SHP77 (cell line): ENCODE measurements at regions not wholly inside any gene's neighbourhood (a gene's known extent, or its start where the extent isn't known, plus 50 kb on each side); places are given as distances from the start of the nearest gene placed in this dataset.
A peak's percentile ranks its signal among the peaks of the same experiment; 100 is the strongest.

Experiments
- DNase-seq, 2 experiments: peaks; one replicate each; lab custom pipeline; 2025; lab: John Stamatoyannopoulos, UW

DNA sequence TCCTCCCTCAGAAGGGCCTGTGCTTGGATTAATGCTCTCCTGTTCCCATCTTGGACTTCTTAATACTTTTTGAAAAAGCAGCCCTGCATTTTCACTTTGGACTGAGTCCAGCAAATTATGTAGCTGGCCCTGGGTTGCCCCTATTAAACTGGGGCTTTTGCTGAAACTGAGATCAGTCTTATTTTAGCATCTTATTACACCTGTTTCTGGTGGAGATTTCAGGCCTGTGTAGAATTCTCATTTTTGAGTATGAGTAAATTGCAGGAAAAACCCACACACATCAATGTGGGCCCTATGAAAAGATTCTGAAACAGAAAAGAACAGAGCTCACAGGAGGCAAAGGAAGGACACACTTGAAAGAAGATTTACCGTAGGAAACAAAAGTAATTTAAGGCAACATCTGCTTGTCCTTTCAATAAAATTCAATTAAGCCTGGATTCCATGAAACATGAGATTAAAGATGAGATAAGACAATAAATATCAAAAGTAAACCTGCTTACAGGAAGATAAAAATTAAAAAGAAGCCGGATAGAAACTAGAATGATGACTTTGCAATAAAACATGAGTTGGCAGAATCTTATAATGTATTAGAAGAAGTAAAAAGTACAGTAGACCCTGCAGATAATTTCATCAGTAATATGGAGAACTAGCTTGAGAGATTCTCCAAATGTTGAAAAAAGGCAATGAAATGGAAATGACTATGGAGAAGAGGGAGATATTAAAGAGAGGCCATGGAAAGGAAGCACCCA, 90.7 kb upstream of the GCFC2 start:
- no peak for DNase-seq

DNA sequence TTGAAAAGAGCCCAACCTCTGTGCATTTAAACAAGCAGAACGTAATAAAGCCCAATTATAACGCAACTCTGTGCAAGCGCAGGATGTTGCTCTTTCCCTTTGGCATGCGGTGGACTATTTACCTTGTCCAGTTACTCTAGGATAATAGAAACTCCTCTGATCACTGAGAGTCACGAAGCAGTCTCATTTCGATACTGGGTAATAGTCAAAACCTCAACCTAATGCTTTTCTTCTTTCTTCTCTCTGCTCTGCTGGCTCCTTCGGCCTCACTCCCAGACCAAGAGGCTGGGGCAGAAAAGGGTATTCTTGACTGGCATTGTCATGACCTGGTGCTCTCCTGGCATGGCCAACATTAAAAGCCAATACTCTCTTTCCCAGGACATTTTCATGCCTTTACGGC, 89.7 kb upstream of the GCFC2 start:
- no peak for DNase-seq

DNA sequence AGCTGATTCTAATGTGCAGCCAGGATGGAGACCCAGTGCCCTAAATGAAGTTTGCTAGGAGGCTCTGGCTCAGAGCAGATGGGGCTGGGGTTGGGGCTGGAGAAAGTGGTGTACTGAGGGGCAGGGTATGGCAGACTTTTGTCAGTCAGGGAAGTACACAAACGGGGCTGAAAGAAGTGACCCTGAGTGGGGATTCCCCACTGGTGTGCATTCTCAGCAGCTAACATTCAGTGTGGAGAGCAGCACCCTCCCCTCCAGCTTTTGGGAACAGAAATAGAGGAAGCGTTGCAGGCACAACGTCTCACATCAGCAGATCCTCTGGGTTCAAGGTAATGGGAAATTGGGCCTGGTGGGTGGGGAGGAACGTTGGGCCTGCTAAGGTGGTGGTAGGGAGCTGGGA, 89.1 kb upstream of the GCFC2 start:
- DNase-seq, result no peak

DNA sequence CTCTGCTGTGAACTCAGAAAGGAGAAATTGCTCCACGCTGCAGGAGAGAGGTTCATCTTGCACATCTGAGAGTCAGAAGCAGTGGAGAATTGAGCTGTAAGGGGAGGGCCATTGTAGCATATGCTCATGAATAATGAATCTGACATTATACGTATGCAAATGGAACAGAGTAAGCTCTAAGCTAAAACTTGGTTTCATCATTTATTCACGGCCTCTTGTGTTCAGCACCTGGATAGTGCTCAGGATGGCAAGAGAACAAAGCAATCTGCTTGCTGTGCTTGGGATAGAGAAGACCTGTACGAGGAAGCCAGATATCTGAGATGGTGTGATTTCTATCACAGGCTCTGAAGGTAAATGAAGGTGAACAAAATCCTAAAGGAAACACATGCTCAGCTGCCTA, 87.9 kb upstream of the GCFC2 start:
- DNase-seq, result no peak

DNA sequence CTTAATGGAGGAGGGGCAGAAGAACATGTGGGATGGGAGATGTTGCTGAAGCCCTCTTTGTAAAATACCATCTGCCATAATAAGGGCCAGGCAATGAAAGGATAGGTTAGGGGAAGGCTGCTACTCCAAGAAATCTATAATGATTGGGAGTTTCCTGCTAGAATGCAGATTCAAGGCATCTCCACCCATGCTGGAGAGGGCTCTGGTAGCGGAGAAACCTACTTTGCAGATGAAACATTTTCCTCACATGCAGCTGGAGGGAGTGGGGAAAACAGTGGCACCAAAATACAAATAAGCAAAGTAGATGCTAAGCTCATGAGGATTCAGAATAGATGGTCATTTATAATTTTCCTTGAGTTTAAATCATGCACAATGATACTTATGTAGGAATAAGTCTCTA, 82.3 kb upstream of the GCFC2 start:
- DNase-seq, result no peak

DNA sequence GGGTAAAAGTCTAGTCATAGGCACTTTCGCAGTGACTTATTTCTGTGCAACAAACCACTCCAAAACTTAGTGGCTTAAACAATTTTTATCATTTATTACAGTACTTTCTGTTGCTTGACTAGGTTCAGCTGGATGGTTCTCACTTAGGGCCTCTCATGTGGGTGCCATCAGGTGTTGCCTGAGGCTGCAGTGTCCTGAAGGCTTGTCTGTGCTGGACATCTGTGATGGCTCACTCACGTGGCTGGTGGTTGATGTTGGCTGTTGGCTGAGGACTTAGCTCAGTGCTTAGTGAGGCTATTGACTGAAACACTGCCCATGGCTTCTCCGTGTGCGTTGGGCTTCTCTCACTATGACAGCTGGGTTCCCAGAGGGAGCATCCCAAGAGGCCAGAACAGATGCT, 81.4 kb upstream of the GCFC2 start:
- no peak for DNase-seq

DNA sequence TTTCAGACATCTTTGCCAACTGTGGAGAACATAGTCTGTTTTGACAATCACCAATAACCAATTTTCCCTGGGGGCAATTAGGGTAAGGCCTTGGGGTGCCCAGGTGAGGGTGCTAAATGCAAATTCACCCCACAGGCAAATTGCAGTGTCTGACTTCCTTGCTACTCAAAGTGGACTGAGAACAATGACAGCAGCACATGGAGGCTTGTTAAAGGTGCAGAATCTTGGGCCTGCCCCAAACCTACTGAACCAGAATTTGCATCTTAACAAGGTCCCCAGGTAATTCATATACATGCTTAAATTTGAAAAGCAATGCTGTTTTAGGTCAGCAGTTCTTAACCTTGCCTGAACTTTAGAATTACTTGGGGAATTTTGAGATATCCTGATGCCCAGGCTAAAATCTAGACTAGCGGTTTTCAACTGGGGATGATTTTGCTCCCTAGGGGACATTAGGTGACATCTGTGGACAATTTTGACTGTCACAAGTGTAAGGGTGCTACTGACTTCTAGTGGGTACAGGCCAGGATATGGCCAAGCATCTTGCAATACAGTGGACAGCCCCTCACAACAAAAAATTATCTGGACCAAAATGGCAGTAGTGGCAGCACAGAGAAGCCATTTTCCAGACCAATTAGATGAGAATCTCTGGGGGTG, 80.2 kb upstream of the GCFC2 start:
- DNase-seq, result no peak

DNA sequence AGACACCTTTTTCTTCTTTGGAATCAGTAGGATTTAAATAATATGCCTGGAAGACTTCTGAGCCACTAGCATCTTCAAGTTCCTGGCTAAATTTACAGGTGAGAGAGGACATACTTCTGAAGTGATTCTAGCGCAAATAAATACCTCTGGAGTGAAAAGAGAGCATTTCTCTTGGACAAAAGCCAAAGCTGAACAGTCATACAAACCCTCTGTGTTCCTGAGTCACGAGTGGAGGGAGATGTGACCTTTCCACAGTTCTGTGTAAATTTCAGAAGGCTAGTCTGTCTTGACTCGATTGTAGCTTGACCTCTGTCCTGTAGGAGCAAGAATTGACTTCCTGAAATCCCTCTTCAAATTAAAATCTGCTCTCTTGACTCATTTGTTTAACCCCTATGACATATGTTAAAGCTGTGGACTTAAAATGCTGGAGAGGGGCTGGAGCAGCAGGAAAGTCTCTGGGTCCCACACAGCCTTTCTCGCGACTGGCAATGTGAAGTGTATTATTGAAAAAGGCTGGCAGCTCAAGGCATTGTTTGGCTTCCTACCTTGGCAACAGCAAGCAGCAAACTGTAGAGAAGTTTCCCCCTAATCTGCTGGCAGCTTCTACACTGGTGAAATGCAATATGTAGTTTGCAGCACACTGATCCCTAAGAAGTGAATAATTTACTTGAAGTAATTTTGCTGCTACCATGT, 79.6 kb upstream of the GCFC2 start:
- no peak for DNase-seq

DNA sequence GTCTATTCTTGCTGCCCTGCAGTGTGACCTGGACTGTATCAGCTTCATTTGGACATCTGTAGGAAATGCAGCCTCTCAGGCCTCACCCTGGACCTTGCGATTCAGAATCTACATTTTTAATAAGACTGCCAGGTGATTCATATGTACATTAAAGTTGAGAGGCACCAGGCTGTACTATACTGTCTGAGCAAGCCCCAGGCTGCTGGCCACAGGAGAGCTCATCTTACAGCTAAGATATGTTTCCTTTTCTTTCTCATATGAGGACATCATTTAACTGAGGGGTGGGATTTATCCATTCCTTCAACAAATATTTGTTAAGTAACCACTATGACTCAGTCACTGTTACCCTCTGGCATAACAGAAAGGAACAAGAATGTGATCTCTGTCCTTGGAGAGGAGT, 78.2 kb upstream of the GCFC2 start:
- no peak for DNase-seq

DNA sequence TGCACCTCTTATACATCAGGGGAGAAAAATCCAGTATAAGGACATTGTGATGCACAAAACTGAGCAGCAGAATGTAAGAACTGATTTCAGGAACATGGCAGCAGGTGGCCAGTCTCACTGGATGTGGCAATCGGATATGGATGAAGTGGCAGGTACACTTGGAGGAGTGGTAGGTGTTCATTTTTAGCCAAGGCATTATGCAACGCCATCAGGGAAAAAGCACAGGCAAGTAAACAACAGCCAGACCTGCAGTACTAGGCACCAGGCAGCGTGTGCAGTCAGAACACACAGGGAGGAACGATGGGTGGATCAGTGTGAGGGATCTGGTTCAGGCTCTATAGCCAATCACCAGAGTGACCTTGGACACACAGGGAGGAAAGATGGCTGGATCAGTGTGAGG, 77.4 kb upstream of the GCFC2 start:
- no peak for DNase-seq

DNA sequence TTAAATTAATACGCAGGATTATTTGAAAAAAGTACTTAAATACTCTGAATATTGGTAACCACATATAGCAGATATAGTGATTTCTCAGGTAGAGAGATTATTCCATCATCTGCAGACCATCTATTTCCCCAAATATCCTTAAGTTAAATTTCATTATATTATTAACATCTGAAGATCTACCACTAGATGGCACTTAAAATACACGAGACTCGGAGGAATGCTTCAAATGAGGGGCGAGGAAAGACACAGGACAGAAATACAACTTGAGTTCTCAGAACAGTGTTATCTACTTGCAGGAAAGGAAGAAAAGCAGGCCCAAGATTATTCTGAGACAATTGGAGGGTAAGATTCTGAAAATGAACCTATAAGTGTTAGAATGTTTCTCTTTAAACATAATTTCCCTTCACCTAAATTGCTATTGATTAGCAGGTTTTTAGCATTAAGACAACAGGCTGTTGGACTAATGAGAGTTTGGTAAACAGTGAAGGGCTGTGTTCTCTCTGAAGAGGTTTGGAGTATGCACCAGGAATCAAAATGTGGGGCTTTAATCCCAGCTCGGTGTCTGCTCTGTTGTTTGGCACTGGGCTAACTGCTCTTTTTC, 76.9 kb upstream of the GCFC2 start:
- peak; percentile 31 to 40 for DNase-seq

DNA sequence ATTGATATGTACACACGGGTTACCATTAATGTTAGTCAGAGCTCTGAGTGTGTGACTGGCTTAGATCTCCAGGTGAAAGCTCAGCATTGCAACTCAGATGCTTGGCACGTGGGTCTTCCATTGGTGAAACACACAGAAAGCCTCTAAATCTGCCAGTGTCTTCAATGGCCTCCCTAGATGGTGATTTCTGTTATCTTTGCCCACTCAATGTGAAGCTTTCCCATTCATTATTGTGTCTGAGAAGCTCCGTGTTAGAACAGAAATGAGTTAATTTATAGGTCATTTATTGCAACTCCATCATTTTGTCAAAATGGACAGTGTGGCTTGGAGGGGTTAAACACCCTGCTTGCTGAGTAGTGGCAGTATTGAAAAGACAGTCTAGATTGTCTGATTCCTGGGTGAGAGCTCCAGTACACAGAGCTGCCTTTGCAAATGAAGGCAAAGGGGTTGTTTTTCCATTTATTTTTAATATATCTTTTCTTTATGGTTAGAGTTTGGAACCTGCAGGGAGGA, 64.7 kb upstream of the GCFC2 start:
- no peak for DNase-seq

DNA sequence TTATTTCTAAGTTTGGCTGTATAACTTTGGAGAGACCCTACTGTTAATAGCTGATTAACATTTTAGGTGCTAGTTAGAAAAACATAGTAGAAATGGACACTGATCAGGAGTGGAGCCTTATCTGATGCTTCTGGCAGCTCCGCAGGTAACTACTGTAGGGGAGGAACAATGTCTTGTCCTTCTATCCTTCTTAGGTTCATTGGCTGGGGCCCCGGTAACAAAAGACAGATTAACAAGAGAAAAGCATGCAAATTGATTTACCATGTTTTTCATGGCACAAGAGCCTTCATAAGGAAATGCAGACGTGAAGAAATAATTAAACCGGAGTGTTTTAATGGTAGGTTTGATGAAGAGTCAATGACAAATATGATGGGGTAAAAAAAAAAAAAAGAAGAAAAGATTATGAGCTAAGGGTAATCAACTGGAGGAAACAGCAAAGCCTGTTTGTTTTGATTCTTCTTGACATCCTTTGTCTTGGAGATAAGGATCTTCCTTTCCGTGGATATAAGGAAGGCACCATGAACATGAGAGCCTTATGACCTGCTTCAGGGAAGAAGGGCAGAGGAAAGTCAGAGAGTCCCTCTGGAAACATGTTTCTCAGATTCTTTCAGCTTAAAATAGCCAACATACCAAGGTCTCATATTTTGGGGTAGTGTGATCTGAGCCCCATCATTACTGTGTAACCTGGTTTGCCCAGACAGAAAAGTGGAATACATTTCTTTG, 62.4 kb upstream of the GCFC2 start:
- no peak for DNase-seq

DNA sequence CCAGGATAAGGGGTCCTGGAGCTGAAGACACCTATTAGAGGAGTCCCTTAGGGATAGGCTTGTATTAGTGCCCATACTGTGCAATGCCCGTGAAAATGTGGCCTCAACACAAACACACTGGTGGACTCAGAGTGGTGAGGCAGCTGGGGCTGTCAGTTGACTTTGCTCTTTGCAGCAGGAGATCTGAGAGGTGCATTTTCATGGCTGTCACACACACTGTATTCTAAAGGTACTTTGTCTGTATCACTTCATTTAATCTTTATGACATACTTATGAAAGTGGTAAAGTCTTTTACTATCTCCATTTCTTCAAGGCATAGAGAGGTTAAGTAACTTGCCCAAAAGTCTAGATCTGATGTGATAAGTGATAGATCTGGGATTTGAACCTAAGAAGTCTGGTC, 55.1 kb upstream of the GCFC2 start:
- DNase-seq, result no peak

DNA sequence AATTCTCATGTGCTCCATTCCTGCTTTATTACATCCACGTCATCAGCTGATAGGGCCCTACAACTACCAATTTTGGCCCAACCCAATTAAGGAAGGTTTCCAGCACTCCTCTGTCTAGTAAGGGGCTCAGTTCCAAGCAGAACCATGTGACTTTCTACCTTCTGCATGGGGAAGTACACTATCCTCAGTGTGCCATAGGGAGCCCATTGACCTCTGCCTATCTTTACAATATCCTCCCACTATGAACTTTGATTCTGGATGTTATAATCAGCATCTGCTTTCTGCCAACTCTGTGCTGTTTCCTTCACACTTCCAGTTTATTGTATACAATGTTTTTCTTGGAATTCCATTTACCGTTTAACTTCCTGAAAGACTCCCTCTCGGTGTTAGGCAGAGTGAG, 53.9 kb upstream of the GCFC2 start:
- DNase-seq, result no peak
